Neural progenitor cell (in vitro differentiated cells): ENCODE measurements at regions not wholly inside any gene's neighbourhood (a gene's known extent, or its start where the extent isn't known, plus 50 kb on each side); places are given as distances from the start of the nearest gene placed in this dataset.

Experiments used
- EZH2 ChIP-seq: fragments of 200-600 bp; sonication (generic); IDR thresholded peaks from 2 replicates; pipeline ENCODE4 v1.6.1; 2017; ENCODE audit warnings: antibody characterized with exemption, mild to moderate bottlenecking, moderate library complexity
- EZH2phosphoT487 ChIP-seq: fragments of 200-600 bp; sonication (generic); IDR thresholded peaks from 2 replicates; pipeline ENCODE4 v1.6.1; 2017; ENCODE audit warnings: antibody characterized with exemption
- TF ChIP-seq, protein P1 (sequence below): fragments of 200-600 bp; sonication (generic); IDR thresholded peaks from 2 replicates; pipeline ENCODE4 v1.5.1; 2017; ENCODE audit warnings: antibody characterized with exemption, mild to moderate bottlenecking

DNA sequence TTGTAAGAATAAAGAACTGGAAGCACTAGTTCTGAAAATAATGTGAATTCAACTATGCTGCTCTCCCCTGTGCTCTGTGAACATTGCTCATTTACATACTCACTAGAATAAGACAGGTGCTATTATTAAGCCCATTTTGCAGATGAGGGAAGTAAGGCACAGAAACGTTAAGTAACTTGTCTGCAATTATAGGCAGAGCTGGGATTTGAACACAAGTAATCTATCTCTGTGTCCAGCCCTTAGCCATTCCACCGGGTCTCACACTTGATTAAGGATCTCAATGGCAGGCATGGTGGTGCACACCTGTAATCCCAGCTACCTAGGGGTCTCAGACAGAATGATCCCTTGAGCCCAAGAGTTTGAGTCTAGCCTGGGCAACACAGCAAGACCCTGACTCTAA, 357.7 kb downstream of the CD83 start:
- TF ChIP-seq, protein P1, sequence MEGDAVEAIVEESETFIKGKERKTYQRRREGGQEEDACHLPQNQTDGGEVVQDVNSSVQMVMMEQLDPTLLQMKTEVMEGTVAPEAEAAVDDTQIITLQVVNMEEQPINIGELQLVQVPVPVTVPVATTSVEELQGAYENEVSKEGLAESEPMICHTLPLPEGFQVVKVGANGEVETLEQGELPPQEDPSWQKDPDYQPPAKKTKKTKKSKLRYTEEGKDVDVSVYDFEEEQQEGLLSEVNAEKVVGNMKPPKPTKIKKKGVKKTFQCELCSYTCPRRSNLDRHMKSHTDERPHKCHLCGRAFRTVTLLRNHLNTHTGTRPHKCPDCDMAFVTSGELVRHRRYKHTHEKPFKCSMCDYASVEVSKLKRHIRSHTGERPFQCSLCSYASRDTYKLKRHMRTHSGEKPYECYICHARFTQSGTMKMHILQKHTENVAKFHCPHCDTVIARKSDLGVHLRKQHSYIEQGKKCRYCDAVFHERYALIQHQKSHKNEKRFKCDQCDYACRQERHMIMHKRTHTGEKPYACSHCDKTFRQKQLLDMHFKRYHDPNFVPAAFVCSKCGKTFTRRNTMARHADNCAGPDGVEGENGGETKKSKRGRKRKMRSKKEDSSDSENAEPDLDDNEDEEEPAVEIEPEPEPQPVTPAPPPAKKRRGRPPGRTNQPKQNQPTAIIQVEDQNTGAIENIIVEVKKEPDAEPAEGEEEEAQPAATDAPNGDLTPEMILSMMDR, result no peak
- TF ChIP-seq EZH2 (no peak), EZH2phosphoT487 (no peak)
